ENCODE measurements at regions not wholly inside any gene's neighbourhood (a gene's known extent, or its start where the extent isn't known, plus 50 kb on each side); places are given as distances from the start of the nearest gene placed in this dataset.

- DNase-seq = no peak
These were observed 513.1 kb upstream of the CNKSR2 start for GRCh38 chrX:20861113-20861512.

GRCh38 chrX:20857746-20858145, 516.5 kb upstream of the CNKSR2 start:
- no peak for DNase-seq

DNA sequence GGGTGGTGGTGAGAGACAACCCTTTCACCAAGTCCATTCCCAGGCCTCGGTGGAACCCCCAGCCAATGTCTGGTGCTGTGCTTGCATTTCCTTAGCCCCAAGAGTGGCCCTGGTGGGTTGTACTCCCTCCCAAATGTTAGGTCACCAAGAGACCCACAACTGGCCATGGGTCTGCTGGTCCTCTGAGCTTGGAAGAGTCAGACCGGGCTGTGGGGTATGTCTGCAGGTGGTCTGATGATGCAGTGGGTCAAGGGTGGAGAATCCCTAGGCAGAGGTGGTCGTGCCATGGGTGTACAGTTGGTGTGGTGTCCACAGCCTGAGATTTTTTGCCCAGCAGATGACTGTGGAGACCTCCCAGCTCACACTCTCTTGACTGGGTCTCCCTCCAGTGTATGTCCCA, 535.7 kb upstream of the CNKSR2 start:
- no peak for DNase-seq

DNA sequence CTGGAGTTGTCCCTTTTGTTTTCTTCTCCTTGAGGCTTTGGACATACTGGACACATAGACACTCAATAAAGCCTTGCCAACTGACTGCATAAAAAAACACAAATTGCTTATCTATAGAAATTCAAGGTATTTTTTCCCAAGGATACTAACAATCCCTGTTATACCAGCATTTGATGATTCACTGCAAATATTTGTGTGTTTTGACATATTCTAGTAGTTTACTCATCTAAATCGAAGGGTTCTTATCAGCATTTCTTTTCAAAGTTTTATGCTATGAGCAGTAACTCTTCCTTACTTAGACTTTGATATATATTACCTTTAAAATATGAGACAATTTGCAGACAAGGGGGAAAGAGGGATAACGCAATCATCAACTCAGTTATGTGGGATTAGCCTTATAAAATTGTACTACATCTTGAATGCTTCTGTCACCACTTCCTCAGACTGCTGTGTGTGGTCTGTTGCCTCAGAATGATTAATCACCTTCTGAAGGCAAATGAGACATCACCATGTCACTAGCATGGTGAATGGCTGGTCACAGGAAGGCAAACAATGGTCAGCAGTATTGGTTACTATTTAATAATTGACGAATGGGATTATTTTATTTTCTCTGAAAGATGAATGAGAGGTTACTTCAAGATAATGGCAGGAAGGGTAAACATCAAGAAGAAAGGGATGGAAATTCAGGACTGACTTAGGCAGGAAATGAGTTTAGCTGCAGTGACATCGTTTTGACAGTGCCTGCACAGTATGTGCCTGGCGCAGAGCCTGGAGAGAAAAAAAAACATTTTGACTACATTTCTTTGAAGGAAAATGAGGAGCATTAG, 544.3 kb upstream of the CNKSR2 start:
- DNase-seq = no peak

- no peak for DNase-seq
These were observed 548.2 kb upstream of the CNKSR2 start for GRCh38 chrX:20825984-20826383.

DNA sequence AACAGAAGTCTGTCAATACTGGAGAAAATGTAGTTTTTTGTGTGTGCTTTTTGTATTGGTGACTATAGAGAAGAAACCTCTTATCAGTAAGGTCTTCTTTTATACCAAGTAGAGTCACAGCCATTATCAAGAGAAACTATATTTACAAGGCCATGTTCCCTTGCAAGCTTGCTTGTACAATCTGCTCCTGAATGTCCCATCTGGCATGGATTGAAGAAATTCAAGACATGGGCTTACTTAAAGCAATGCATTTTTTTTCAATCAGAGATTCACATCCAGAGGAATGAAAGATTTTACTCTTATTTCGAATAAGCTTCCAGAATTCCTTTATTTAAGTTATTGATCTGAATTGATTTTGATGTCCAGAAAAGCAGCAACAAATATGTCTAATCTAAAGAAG, 537.3 kb upstream of the RPS6KA3 start:
- DNase-seq = no peak

GRCh38 chrX:20802036-20802435, 535.3 kb upstream of the RPS6KA3 start:
- DNase-seq = no peak

DNA sequence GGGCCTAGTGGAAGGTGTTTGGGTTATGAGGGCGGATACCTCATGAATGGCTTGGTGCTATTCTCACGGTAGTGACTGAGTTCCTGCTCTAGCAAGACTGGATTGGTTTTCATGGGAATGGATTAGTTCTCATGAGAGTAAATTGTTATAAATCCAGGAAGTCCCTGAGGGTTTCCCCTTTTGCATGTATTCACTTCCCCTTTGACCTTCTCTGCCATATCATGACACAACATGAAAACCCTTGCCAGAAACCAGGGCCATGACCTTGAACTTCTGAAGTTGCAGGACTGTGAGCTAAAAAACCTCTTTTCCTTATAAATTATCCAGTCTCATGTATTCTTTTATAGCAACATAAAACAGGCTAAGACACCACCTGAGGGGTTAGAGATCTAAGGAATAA, 529.7 kb upstream of the RPS6KA3 start:
- no peak for DNase-seq

DNA sequence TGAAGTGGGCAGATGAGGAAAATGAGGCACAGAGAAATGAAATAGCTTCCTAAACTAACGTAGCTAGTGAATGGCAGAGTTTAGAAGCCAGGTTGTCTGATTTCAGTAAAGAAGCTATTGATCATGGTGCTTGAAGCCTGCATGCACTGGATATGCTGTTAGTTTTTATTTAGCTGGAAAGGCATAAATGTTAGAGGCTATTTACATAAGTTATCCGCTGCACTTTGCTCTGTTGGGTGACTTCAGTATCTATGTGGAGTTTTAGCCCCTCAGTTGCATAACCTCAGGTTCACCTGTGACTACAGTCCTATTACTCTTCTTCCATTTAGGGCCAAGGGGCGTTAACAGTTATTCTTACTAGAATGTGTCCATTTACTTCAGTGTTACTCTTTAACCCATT, 522.4 kb upstream of the RPS6KA3 start:
- no peak for DNase-seq

DNA sequence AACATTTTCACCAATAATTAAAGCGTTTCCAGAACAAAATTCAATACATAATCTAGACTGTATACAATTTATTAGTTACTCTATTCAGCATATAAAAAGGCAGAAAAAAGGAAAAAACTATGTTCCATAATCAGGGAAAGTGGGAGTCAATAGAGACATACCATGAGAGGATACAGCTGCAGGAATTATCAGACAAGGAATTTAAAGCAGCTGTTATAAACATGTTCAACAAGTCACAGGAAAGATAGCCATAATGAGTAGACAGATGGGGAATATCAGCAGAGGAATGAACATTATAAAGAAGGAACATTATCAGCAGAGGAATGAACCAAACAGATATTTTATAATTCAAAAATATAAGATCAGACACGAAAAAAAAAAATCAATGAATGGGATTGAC, 500.6 kb upstream of the RPS6KA3 start:
- DNase-seq = no peak

- no peak for DNase-seq
These were observed 489.9 kb upstream of the RPS6KA3 start for GRCh38 chrX:20756585-20756984.

DNA sequence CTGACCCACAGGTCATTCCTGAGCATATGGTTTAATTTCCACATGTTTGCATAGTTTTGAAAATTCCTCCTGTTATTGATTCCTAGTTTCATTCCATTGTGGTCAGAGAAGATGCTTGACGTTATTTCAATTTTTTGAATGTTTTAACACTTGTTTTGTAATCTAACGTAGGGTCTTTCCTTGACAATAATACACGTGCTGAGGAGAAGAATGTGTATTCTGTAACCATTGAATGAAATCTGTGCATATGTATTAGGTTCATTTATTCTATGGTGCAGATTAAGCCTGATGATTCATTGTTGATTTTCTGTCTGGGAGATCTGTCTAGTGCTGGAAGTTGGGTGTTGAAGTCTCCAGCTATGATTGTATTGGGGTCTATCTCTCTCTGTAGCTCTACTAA, 486.4 kb upstream of the RPS6KA3 start:
- DNase-seq = no peak

DNA sequence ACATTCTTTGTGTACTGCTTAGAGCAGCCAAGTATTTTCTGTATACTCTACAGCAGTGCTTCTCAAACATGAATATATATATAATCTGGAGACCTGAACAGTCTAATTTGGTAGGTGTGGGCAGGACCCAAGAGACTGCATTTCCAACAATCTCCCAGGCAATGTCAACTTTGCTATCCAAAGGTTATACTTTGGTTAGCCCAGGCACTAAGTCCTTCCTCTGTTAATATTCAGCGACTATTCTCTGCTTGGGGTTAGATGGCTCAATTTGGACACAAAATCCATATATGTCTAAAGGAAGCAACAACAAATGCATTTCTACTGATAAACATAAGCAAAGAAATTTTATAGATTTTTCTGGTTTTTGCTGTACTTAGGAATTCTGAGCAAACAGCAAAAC, 480.0 kb upstream of the RPS6KA3 start:
- no peak for DNase-seq

DNA sequence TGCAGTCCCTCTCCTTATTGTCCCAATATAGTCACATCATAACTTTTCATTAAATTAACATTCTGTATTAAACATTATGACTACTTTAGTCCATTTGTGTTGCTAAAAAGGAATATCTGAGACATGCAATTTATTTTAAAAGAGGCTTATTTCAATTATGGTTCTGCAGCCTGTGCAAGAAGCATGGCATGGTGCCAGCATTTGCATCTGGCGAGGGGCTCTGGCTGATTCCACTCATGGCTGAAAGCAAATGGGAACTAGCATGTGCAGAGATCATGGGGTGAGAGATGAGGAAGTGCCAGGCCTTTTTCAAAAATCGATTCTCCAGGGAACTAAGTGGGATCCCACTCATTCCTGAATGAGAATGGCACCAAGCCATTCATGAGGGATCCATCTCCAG, 476.3 kb upstream of the RPS6KA3 start:
- no peak for DNase-seq

GRCh38 chrX:20742106-20742505, 475.4 kb upstream of the RPS6KA3 start:
- no peak for DNase-seq

DNA sequence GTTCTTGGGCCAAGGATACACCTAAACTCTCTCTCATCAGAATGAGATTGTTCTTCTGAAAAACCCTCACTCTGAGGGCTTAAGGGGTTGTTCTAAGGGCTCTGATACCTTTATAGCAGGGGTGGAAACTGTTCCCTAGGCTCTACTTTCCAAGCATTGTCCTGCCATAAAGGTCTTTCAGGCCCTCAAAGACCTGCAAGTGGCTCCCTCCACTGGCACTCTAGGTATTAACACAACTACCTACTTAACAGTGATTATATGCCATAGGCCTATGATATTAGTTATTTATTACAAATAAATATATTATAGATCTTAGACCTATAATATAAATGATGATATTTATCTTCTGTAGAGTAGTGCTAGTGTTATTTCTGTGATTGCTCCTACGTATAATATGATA, 473.7 kb upstream of the RPS6KA3 start:
- DNase-seq = no peak

DNA sequence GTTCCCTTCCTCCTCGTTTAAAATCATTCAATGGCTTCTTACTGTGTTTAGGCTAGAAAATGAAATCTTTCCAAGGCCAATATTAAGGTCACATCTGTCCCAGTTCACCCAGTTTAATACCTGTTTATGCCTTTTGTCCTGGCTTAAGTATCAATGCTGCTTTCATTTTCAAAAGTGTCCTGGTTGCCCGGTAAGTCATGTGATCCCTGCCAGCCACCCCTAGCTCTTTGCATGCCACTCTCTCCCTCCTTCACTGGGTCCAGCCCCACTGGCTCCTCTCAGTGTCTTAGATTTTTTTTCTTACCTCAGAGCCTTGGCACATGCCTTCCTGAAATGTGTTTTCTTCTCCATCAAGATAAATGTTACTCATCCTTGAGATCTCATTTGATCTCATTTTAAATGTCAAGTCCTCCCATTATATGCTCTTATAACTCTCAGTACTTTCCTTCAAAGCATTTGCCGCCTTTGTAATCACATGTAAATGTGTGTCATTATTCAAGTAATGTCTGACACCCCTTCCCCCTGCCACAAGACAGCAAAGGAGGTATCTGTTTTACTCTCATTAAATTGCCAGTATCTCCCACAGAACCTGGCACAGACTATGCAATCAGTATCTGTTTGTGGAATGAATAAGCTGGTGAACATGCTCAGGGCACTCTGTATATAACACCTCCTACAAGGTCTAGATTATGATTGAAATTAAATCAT, 472.5 kb upstream of the RPS6KA3 start:
- no peak for DNase-seq

- DNase-seq = peak; percentile 4
These were observed 462.7 kb upstream of the RPS6KA3 start for GRCh38 chrX:20729416-20729815.

- peak; percentile 4 for DNase-seq
These were observed 460.7 kb upstream of the RPS6KA3 start for GRCh38 chrX:20727447-20727846.

- DNase-seq = no peak
These were observed 454.4 kb upstream of the RPS6KA3 start for GRCh38 chrX:20720954-20721626.

DNA sequence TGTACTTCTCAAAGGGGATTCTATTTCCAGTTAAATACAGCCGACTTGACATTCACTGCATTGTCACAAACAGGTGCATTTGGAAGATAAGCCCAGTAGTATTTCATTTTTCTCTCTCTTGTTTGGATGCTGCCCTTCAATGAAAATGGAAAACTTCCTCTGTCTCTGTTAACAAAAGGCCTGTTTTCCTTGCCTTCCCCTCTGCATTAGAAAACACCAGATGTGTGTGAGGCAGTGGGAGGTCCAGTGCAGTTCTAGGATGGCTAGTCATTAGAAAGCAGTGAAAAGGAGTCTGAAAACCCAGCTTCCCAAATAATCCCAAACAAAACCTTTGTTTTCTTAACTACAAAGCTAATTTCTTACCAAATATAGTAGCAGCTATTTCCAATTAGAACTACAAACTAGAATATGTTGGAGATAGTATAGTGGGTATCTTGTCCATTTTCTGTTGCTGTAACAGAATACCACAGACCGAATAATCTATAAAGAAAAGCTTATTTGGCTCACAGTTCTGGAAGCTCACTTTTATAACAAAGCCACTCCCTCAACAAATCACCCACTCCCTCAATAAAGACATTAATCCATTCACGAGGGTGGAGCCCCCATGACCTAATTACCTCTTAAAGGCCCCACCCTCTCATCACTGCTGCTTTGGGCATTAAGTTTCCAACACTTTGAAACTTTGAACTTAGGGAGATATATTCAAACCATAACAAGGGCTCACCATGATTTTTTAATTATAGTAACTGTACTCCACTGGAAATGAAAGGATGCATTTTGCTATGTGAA, 452.1 kb upstream of the RPS6KA3 start:
- no peak for DNase-seq

DNA sequence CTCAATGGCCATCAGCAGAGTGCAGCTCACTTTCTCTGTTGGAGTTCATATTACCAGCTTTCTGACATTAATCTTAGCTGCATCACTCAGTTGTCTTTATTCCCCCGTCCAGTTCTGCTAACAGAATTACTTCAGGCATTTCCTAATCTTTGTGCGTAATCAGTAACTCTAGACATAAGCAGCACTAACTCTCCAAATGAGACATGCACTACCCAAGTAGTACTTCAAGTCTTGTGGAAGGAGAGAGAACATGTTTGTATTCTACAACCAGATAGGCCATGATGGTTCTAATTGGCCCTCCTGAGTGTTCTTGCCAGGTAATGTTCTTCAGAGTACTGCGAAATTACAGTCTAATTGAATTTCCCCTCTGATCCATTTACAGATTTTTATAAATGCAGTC, 448.5 kb upstream of the RPS6KA3 start:
- no peak for DNase-seq

DNA sequence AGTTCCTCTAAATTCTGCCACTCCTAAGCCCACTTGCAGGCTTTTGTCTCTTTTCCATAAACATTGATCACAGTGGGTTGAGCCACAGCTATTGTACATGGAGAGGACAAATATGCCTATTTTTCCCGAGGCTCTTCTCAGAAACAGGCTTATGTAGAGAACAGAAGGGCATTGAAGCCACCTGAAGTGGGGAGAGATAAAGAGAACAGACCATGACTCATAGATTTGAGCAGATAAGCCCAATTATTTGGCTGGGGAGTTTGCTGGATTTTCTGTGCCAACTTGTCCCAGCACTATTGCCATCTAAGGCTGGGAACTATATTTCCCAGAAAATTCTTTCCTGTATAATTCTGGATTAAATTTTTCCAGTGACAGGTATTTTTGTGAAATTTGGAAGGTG, 446.1 kb upstream of the RPS6KA3 start:
- no peak for DNase-seq
